Liver (tissue), 3 donors: ENCODE measurements at regions not wholly inside any gene's neighbourhood (a gene's known extent, or its start where the extent isn't known, plus 50 kb on each side); places are given as distances from the start of the nearest gene placed in this dataset.

Experiments
- CTCF ChIP-seq: fragments of 150-350 bp; IDR thresholded peaks from 2 replicates; pipeline ENCODE4 v1.5.1; 2017; ENCODE audit warnings: improper control_type of control experiment, low read depth, low read length; ENCODE audit not compliant: missing input control
- GABPA ChIP-seq, 2 donors: IDR thresholded peaks in 1 of 2; conservative IDR thresholded peaks in 1 of 2; 2 replicates each; pipeline ENCODE4 v1.6.1; 2016; ENCODE audit warnings: antibody characterized with exemption in 2 of 2, mild to moderate bottlenecking in 1 of 2, moderate library complexity in 1 of 2
- JUND ChIP-seq, 2 donors: IDR thresholded peaks; 2 replicates each; pipeline ENCODE4 v1.6.1; 2016; ENCODE audit warnings: antibody characterized with exemption in 2 of 2
- MAX ChIP-seq: IDR thresholded peaks from 2 replicates; pipeline ENCODE4 v1.6.1; 2016; ENCODE audit warnings: antibody characterized with exemption
- SP1 ChIP-seq: IDR thresholded peaks from 2 replicates; pipeline ENCODE4 v1.6.1; 2018; ENCODE audit warnings: antibody characterized with exemption, mild to moderate bottlenecking
- YY1 ChIP-seq: IDR thresholded peaks from 2 replicates; pipeline ENCODE4 v1.6.1; 2016; ENCODE audit warnings: antibody characterized with exemption, mild to moderate bottlenecking
- donor health status: healthy.
- donor health status: healthy.

- TF ChIP-seq CTCF: no peak
- TF ChIP-seq JUND (IDR thresholded peaks at IDR 0.05): no peak
- TF ChIP-seq YY1: no peak
- no peak for TF ChIP-seq GABPA (IDR thresholded peaks at IDR 0.05 in 1 of 2, conservative IDR thresholded peaks at IDR 0.05 in 1 of 2)
- no peak for TF ChIP-seq SP1
- TF ChIP-seq MAX: no peak
Measured at GRCh38 chr12:94868161-94868560, 135.3 kb downstream of the NDUFA12 start.
